ENCODE measurements at regions not wholly inside any gene's neighbourhood (a gene's known extent, or its start where the extent isn't known, plus 50 kb on each side); places are given as distances from the start of the nearest gene placed in this dataset.

DNA sequence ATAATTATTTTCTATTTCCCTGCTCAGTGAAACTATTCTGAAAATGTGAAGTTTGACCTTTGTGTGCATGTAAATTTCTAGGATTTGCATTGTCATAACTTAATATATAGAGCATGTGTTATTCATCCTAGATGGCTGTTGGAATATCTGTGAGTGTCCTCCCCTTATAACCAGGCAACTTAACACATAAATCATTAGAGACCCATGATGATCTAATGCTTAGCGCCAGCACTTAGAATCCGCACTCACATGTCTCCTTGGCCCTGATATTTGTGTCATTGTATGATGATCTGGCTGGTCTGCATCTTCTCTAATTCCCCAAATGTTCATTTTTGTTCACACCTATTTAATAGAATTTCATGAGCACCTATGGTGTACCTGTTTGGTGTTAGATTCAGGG lies 1354.5 kb downstream of the XPNPEP1 start:
- TF ChIP-seq EP300 (IDR thresholded peaks at IDR 0.05; ENCODE audit: borderline replicate concordance) (no peak), NFIC (IDR thresholded peaks at IDR 0.05) (no peak), YY1 (IDR thresholded peaks at IDR 0.05; ENCODE audit: low read depth) (no peak)

DNA sequence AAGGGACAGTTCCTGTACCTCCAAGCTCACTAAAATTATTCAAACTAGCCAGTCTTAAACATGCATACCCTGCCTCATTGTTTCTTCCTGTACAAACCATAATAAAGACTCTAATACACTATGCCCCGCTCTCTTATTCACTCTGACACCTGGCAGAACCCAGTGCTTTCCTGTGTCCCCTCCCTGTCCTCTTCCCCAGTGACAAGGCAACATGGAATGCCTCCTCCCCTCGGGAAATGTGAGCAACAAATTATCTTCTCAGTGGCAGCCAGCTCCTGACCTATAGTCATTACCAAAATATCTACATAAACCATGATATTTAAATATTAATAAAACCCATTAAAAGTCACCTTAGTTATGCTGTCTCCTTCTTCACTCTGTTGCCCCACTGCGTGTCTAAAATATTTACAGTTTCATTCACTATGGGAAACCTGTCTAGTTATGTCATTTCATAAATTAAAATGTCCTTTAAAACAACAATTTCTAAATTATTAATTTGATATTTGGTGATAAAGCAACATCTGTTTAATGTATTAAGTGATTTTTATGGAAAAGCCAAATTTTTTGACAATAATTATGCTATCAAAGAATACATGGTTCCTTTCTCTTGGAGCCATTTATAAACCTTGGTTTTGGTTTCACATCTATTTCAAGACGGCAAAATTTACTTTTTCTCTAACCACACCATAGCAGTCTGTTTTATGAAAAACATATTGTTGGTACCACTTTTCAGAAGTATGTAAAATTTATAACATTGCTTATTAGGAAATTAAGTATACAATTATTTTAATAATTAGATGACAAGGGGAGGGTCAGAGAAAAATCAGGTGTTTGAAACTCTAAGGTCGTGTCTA lies 1355.2 kb downstream of the XPNPEP1 start:
- TF ChIP-seq TAF1 (IDR thresholded peaks at IDR 0.05; ENCODE audit: low read depth) (no peak), CEBPB (IDR thresholded peaks at IDR 0.05) (no peak), TEAD4 (IDR thresholded peaks at IDR 0.05) (no peak), TCF12 (IDR thresholded peaks at IDR 0.05; ENCODE audit: low read depth) (no peak), NFIC (IDR thresholded peaks at IDR 0.05) (no peak), YY1 (IDR thresholded peaks at IDR 0.05; ENCODE audit: low read depth) (no peak)
- TF ChIP-seq, protein P1, sequence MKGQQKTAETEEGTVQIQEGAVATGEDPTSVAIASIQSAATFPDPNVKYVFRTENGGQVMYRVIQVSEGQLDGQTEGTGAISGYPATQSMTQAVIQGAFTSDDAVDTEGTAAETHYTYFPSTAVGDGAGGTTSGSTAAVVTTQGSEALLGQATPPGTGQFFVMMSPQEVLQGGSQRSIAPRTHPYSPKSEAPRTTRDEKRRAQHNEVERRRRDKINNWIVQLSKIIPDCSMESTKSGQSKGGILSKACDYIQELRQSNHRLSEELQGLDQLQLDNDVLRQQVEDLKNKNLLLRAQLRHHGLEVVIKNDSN (IDR thresholded peaks at IDR 0.05): no peak

DNA sequence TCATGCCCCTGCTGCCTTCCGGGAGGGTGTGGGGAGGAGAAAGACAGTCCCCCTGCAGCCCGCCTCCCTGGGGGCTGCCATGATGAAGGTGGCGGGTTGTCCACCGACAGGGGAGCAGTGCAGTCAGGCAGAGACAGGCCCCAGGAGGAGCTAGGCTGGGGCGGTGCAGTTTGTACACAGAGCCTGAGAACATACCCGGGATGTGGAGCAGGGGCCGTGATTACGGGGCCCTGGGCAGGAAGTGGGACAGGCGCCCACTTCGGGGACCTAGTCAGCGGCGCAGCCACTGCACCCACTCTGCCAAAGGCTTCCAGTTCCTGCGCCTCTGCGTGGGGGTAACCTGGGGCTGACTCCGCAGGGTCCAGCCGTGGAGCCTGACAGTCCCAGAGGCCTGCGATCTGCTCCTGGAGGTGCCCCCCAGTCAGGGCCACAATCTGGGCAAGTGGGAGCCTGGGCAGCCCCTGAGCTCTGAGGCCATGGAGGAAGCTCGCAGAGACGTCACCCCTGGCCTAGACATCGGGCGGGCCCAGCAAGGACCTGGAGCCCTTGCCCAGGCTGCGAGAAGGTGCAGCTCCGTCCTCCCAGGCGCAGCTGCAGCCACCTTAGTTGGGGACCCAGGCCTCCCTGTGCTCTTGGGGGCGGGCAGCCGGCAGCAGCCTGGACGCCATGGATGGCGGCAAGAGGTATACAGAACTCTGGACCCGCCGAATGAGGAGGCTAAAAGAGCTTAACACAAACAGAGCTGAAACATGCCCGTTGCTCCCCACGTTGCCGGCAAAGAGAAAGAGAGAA lies 1356.8 kb downstream of the XPNPEP1 start:
- no peak for TF ChIP-seq TCF12 (IDR thresholded peaks at IDR 0.05; ENCODE audit: low read depth)
- TF ChIP-seq, protein P2, sequence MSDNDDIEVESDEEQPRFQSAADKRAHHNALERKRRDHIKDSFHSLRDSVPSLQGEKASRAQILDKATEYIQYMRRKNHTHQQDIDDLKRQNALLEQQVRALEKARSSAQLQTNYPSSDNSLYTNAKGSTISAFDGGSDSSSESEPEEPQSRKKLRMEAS (IDR thresholded peaks at IDR 0.05): no peak
- TF ChIP-seq, protein P1 (IDR thresholded peaks at IDR 0.05): no peak
- TF ChIP-seq TEAD4 (IDR thresholded peaks at IDR 0.05): no peak
- TF ChIP-seq NFIC (IDR thresholded peaks at IDR 0.05): no peak
- TF ChIP-seq, protein P3, sequence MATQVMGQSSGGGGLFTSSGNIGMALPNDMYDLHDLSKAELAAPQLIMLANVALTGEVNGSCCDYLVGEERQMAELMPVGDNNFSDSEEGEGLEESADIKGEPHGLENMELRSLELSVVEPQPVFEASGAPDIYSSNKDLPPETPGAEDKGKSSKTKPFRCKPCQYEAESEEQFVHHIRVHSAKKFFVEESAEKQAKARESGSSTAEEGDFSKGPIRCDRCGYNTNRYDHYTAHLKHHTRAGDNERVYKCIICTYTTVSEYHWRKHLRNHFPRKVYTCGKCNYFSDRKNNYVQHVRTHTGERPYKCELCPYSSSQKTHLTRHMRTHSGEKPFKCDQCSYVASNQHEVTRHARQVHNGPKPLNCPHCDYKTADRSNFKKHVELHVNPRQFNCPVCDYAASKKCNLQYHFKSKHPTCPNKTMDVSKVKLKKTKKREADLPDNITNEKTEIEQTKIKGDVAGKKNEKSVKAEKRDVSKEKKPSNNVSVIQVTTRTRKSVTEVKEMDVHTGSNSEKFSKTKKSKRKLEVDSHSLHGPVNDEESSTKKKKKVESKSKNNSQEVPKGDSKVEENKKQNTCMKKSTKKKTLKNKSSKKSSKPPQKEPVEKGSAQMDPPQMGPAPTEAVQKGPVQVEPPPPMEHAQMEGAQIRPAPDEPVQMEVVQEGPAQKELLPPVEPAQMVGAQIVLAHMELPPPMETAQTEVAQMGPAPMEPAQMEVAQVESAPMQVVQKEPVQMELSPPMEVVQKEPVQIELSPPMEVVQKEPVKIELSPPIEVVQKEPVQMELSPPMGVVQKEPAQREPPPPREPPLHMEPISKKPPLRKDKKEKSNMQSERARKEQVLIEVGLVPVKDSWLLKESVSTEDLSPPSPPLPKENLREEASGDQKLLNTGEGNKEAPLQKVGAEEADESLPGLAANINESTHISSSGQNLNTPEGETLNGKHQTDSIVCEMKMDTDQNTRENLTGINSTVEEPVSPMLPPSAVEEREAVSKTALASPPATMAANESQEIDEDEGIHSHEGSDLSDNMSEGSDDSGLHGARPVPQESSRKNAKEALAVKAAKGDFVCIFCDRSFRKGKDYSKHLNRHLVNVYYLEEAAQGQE (IDR thresholded peaks at IDR 0.05; ENCODE audit: low read depth): no peak
- no peak for TF ChIP-seq FOXM1 (IDR thresholded peaks at IDR 0.05; ENCODE audit: borderline replicate concordance, low read depth)
- no peak for TF ChIP-seq ZBTB7A (IDR thresholded peaks at IDR 0.05; ENCODE audit: low read depth)
- no peak for TF ChIP-seq CEBPB (IDR thresholded peaks at IDR 0.05)
- no peak for TF ChIP-seq TAF1 (IDR thresholded peaks at IDR 0.05; ENCODE audit: low read depth)
- TF ChIP-seq EGR1 (IDR thresholded peaks at IDR 0.05): no peak
- TF ChIP-seq RAD21 (IDR thresholded peaks at IDR 0.05; ENCODE audit: low read depth): no peak
- no peak for TF ChIP-seq CREB1 (IDR thresholded peaks at IDR 0.05; ENCODE audit: low read depth)

DNA sequence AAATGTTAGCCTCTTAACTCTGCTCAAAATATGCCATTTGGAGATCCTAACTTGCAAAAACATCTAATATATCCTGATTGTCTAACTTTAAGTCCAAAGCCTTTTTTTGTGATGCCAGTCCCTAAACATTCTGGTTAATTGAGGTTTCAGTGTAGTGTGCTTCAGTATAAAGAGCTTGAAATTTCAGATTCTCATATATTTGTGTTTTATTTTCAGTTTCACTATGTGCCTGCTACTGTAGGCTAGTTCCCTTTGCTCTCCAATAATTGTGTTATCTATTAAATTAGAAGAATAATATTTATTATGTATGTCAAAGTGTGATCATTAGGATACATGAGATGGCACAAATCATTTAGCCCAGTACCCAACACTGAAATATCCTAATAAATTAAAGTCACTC lies 1361.2 kb downstream of the XPNPEP1 start:
- TF ChIP-seq EP300 (IDR thresholded peaks at IDR 0.05; ENCODE audit: borderline replicate concordance) (no peak), TEAD4 (IDR thresholded peaks at IDR 0.05) (no peak), NFIC (IDR thresholded peaks at IDR 0.05) (no peak), TAF1 (IDR thresholded peaks at IDR 0.05; ENCODE audit: low read depth) (no peak)

DNA sequence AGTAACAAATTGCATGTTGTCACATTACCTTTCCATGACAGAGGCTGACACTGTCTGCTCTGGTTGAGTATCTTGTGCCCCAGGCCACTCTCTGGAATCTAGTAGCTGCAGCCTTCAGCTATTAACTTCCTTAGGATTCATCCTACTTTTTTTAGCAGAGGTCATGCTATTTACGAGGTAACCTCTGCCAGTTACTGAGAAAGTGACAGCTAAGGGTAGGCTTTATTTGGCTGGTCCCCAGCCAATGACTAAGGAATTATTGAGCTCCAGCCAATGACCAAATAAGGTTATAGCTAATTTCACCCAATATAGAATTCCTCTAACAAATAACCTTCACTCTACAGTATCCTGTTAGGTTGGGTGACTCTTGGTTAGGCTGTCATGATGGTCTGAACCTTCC lies 1361.7 kb downstream of the XPNPEP1 start:
- TF ChIP-seq EGR1 (IDR thresholded peaks at IDR 0.05): no peak
- TF ChIP-seq, protein P3 (IDR thresholded peaks at IDR 0.05; ENCODE audit: low read depth): no peak
- no peak for TF ChIP-seq EP300 (IDR thresholded peaks at IDR 0.05; ENCODE audit: borderline replicate concordance)
- TF ChIP-seq, protein P2 (IDR thresholded peaks at IDR 0.05): no peak
- TF ChIP-seq, protein P1 (IDR thresholded peaks at IDR 0.05): no peak
- TF ChIP-seq TCF12 (IDR thresholded peaks at IDR 0.05; ENCODE audit: low read depth): no peak
- no peak for TF ChIP-seq TEAD4 (IDR thresholded peaks at IDR 0.05)
- no peak for TF ChIP-seq FOXM1 (IDR thresholded peaks at IDR 0.05; ENCODE audit: borderline replicate concordance, low read depth)

Measured in Ishikawa (cell line).